ENCODE measurements at regions not wholly inside any gene's neighbourhood (a gene's known extent, or its start where the extent isn't known, plus 50 kb on each side); places are given as distances from the start of the nearest gene placed in this dataset.

GRCh38 chr1:56240400-56240799 is 339.0 kb downstream of the PLPP3 start:
- Histone ChIP-seq H3K27ac (ENCODE audit: low read depth, low read length, poor library complexity, severe bottlenecking) (no peak overlapping the region), H3K4me1 (ENCODE audit: insufficient read depth, low read length, poor library complexity, severe bottlenecking) (no peaks in the 10 kb centered on the region), H4K20me1 (ENCODE audit: insufficient read depth, low read length) (no peaks in the 10 kb centered on the region), H3K4me2 (ENCODE audit: low read length) (no peak overlapping the region), H3K36me3 (ENCODE audit: insufficient read depth, low read length) (no peaks in the 10 kb centered on the region), H3K9me2 (ENCODE audit: insufficient read depth, low read length) (no peaks in the 10 kb centered on the region), H2AFZ (ENCODE audit: low read length) (no peak overlapping the region), H3K9me3 (ENCODE audit: low read length) (no peaks in the 10 kb centered on the region), H3K4me3 (ENCODE audit: low read depth, low read length, poor library complexity, severe bottlenecking) (no peak overlapping the region), H3K79me2 (ENCODE audit: insufficient read depth, low read depth, low read length) (no peaks in the 10 kb centered on the region)
- ChIA-PET POLR2A (no interaction called here), CTCF (ENCODE audit: unreplicated experiment) (no interaction called here)
- TF ChIP-seq CTCF (conservative IDR thresholded peaks at IDR 0.05; ENCODE audit: low read length), result no peak
- TF ChIP-seq EZH2phosphoT487 (IDR thresholded peaks at IDR 0.05; ENCODE audit: borderline replicate concordance, low read depth, low read length), result no peak
- intact Hi-C loops (cut with micrococcal nuclease; ENCODE audit: unreplicated experiment), result no loop called here
- no TSS peak for BruUV-seq (replicated peaks)
- DNase-seq (ENCODE audit: low spot score), result no peak

- no TSS peak for BruUV-seq (replicated peaks)
- H3K27ac ChIP-seq (ENCODE audit: low read depth, low read length, poor library complexity, severe bottlenecking), result no peak overlapping the region
- H3K36me3 ChIP-seq (ENCODE audit: insufficient read depth, low read length), result no peaks in the 10 kb centered on the region
- TF ChIP-seq CTCF (conservative IDR thresholded peaks at IDR 0.05; ENCODE audit: low read length), result no peak
- TF ChIP-seq EZH2phosphoT487 (IDR thresholded peaks at IDR 0.05; ENCODE audit: borderline replicate concordance, low read depth, low read length), result no peak
- H2AFZ ChIP-seq (ENCODE audit: low read length), result no peak overlapping the region
- H3K4me3 ChIP-seq (ENCODE audit: low read depth, low read length, poor library complexity, severe bottlenecking), result no peak overlapping the region
- H3K79me2 ChIP-seq (ENCODE audit: insufficient read depth, low read depth, low read length), result no peaks in the 10 kb centered on the region
- no peak overlapping the region for H3K4me2 ChIP-seq (ENCODE audit: low read length)
- H4K20me1 ChIP-seq (ENCODE audit: insufficient read depth, low read length), result no peaks in the 10 kb centered on the region
- no peaks in the 10 kb centered on the region for H3K9me3 ChIP-seq (ENCODE audit: low read length)
- ChIA-PET CTCF (ENCODE audit: unreplicated experiment) (no interaction called here), POLR2A (no interaction called here)
- no peaks in the 10 kb centered on the region for H3K9me2 ChIP-seq (ENCODE audit: insufficient read depth, low read length)
- intact Hi-C loops (cut with micrococcal nuclease; ENCODE audit: unreplicated experiment), result no loop called here
- DNase-seq (ENCODE audit: low spot score), result no peak
- no peaks in the 10 kb centered on the region for H3K4me1 ChIP-seq (ENCODE audit: insufficient read depth, low read length, poor library complexity, severe bottlenecking)
These were observed 341.8 kb downstream of the PLPP3 start for GRCh38 chr1:56237491-56238064.

DNA sequence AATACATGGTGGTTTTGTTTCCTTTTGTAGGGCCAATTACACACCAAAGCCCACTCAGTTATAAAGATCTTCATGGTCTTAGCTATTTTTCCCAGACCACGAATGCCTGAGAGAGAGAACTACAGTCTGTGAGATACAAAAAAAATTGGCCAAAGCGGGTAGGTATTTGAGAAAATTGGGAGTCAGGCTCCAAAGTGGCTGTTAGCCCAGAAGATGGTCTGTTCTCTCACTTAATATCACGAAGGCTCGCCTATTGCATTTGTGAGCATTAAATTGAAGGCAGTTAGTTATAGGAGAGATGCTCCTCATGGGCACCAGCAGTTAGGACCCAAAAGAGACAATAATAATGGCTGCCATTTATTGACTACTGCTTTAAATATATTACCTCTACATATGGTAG is 342.7 kb downstream of the PLPP3 start:
- BruUV-seq (replicated peaks), result no TSS peak
- TF ChIP-seq EZH2phosphoT487 (IDR thresholded peaks at IDR 0.05; ENCODE audit: borderline replicate concordance, low read depth, low read length) (no peak), CTCF (conservative IDR thresholded peaks at IDR 0.05; ENCODE audit: low read length) (no peak)
- no peaks in the 10 kb centered on the region for H3K4me1 ChIP-seq (ENCODE audit: insufficient read depth, low read length, poor library complexity, severe bottlenecking)
- H4K20me1 ChIP-seq (ENCODE audit: insufficient read depth, low read length), result no peaks in the 10 kb centered on the region
- H3K9me3 ChIP-seq (ENCODE audit: low read length), result no peaks in the 10 kb centered on the region
- intact Hi-C loops (cut with micrococcal nuclease; ENCODE audit: unreplicated experiment), result no loop called here
- ChIA-PET CTCF (ENCODE audit: unreplicated experiment) (no interaction called here), POLR2A (interaction anchor here (1.1 kb wide), 1 partner anchor 17 kb away, joined by 3 read pairs; no protein-coding TSS in a partner anchor)
- no peaks in the 10 kb centered on the region for H3K79me2 ChIP-seq (ENCODE audit: insufficient read depth, low read depth, low read length)
- H3K9me2 ChIP-seq (ENCODE audit: insufficient read depth, low read length), result no peaks in the 10 kb centered on the region
- no peak overlapping the region for H3K4me2 ChIP-seq (ENCODE audit: low read length)
- DNase-seq (ENCODE audit: low spot score), result no peak
- no peak overlapping the region for H2AFZ ChIP-seq (ENCODE audit: low read length)
- no peak overlapping the region for H3K27ac ChIP-seq (ENCODE audit: low read depth, low read length, poor library complexity, severe bottlenecking)
- H3K4me3 ChIP-seq (ENCODE audit: low read depth, low read length, poor library complexity, severe bottlenecking), result no peak overlapping the region
- H3K36me3 ChIP-seq (ENCODE audit: insufficient read depth, low read length), result no peaks in the 10 kb centered on the region
